Psoas muscle (tissue), 7 donors: ENCODE measurements at regions not wholly inside any gene's neighbourhood (a gene's known extent, or its start where the extent isn't known, plus 50 kb on each side); places are given as distances from the start of the nearest gene placed in this dataset.

ENCODE experiments used
- ATAC-seq, 4 donors: fragments of 200-7000 bp; cut with Tn5 transposase; one replicate each; pipeline ENCODE4 v1.9.1; 2020; ENCODE audit warnings: moderate library complexity in 3 of 4, mild to moderate bottlenecking in 2 of 4
- DNase-seq, 2 donors: peaks; one replicate each; pipeline ENCODE4 v3.0.0-alpha.2; 2020
- H3K27ac ChIP-seq: fragments of 200-600 bp; one replicate; pipeline ENCODE4 v1.8.0; 2022
- H3K27me3 ChIP-seq, 3 donors: fragments of 200-600 bp in 1 of 3; one replicate each; pipeline versions ENCODE4 v1.6.1 to v1.8.0; 2013 to 2022; ENCODE audit warnings: low read length in 2 of 3, mild to moderate bottlenecking in 2 of 3, moderate library complexity in 1 of 3; ENCODE audit not compliant: insufficient read depth in 3 of 3
- H3K36me3 ChIP-seq, 2 donors: fragments of 200-600 bp in 1 of 2; one replicate each; pipeline versions ENCODE4 v1.6.1 to v1.8.0; 2013 to 2022; ENCODE audit warnings: low read depth in 1 of 2, mild to moderate bottlenecking in 1 of 2, moderate library complexity in 1 of 2; ENCODE audit not compliant: insufficient read depth in 1 of 2
- H3K4me1 ChIP-seq: fragments of 200-600 bp; one replicate; pipeline ENCODE4 v1.8.0; 2022
- H3K4me3 ChIP-seq: fragments of 200-600 bp; one replicate; pipeline ENCODE4 v1.8.0; 2022; ENCODE audit warnings: mild to moderate bottlenecking
- H3K9me3 ChIP-seq: fragments of 200-600 bp; one replicate; pipeline ENCODE4 v1.8.0; 2022
- CTCF ChIP-seq: fragments of 200-600 bp; IDR thresholded peaks from one replicate; pipeline ENCODE4 v1.8.0; 2022; ENCODE audit warnings: antibody characterized with exemption
- WGBS, 3 donors: extraction: QIAGEN DNeasy Blood & Tissue Kit; methylation state at CpG; one replicate each; pipeline versions ENCODE4 v1.1.6 to v1.1.7; 2013; 5-methylcytosine and 5-hydroxymethylcytosine counted together
- intact Hi-C, 2 donors: fragments of 100-400 bp; cut with DNase I; formaldehyde crosslinking; loops; one replicate each; pipeline versions ENCODE4 v1.11.0 to v1.14.2; 2022
- donor health status: healthy with polysubstance abuse.
- donor health status: DM: no; HTN: no; CAD: no; lungs with moderate emphysema.
- donor health status: Bipolar disorder and iron deficiency.
- donor health status: healthy.
- donor health status: DM: yes; HTN: yes; CAD: no.
- donor health status: DM: no; HTN: no; CAD: no.
- donor health status: DM: yes; HTN: yes; CAD: no.

DNA sequence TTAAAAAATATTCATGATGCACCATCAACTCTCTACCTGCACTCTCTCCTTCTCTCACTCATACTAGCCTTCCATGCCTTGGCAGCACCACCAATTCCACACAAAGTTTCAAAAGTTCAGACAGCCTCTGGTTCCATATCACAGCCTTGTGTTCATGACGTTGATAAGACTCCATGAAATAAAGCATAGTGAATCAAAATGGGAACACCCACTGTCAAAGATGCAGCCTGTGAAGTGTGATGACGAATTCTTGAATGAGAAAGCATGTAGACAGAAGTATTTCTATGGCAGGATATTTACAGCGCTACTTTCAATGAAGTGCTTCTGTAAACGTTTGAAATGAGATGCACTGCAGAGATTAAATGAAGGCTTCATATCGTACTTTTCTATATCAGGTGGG is 77.3 kb upstream of the FERMT1 start:
- intact Hi-C loops = no loop called here
- no peaks in the 10 kb centered on the region for H3K36me3 ChIP-seq
- ATAC-seq (no peak), DNase-seq (no peak)
- no peaks in the 10 kb centered on the region for H3K4me1 ChIP-seq
- H3K9me3 ChIP-seq = no peaks in the 10 kb centered on the region
- no peak overlapping the region for H3K4me3 ChIP-seq
- no peak overlapping the region for H3K27ac ChIP-seq
- 61 to 64% (median 63%) methylated on average over 5 of the region's 5 CpGs for WGBS, 3 donors
- no peaks in the 10 kb centered on the region for H3K27me3 ChIP-seq
- TF ChIP-seq CTCF = no peak

DNA sequence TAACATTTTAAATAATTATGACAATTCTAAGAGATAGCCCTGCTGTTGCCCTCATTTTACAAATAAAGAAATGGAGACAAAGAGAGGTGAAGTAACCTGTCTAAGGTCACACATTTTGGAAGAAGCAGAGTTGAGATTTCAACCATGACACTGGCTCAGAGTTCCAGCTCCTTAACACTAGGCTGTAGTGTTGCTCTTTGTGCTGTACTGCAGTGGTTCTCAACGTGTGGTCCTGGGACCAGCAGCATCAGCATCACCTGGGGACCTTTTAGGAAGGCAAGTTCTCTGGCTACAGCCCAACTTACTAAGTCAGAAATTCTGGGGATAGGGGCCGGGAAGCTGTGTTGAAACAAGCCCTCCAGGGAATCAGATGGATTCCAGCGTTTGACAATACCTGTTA is 62.4 kb upstream of the FERMT1 start:
- H3K27me3 ChIP-seq = no peaks in the 10 kb centered on the region
- no peak for ATAC-seq
- H3K36me3 ChIP-seq = no peaks in the 10 kb centered on the region
- no peak overlapping the region for H3K27ac ChIP-seq
- no peak for TF ChIP-seq CTCF
- no peaks in the 10 kb centered on the region for H3K4me1 ChIP-seq
- WGBS, 3 donors = 31 to 34% (median 32%) methylated on average over 3 of the region's 3 CpGs
- no peak overlapping the region for H3K4me3 ChIP-seq
- peaks cover 4% of the 10 kb centered on the region for H3K9me3 ChIP-seq
- intact Hi-C loops = no loop called here
- no peak for DNase-seq

DNA sequence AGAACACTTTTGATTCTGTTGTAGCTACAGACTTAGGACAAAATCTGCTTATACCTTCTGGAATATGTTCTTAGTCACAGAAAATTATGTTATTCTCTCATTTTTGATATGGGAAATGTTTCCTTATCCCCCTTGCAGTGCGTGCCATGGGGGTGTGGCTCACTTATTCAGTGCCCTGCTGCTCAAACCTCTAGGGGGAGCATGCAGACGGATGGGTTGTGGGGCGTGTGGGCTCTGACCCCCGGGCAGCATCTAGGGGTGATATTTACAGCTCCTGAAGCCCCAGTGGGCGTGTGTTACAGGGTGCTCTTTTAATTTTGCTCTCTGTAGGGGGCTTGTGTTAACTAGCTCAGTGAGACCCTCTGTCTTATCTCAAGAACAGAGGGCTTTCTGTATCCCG is 61.3 kb upstream of the FERMT1 start:
- Histone ChIP-seq H3K4me3 (no peak overlapping the region), H3K36me3 (no peaks in the 10 kb centered on the region), H3K27ac (no peak overlapping the region), H3K9me3 (peaks cover 4% of the 10 kb centered on the region), H3K27me3 (no peaks in the 10 kb centered on the region), H3K4me1 (no peaks in the 10 kb centered on the region)
- TF ChIP-seq CTCF = no peak
- WGBS, 3 donors = 62 to 67% (median 64%) methylated on average over 6 of the region's 6 CpGs
- ATAC-seq (no peak), DNase-seq (no peak)
- intact Hi-C loops = no loop called here

- Histone ChIP-seq H3K4me3 (no peak overlapping the region), H3K27me3 (no peaks in the 10 kb centered on the region), H3K9me3 (peaks cover 4% of the 10 kb centered on the region), H3K36me3 (no peaks in the 10 kb centered on the region), H3K4me1 (no peaks in the 10 kb centered on the region), H3K27ac (no peak overlapping the region)
- TF ChIP-seq CTCF = no peak
- WGBS, 3 donors = 73 to 76% (median 74%) methylated on average over 4 of the region's 4 CpGs
- DNase-seq (no peak), ATAC-seq (no peak)
- intact Hi-C loops = no loop called here
Observed at GRCh38 chr20:6180531-6180930, 57.7 kb upstream of the FERMT1 start.

GRCh38 chr20:6178537-6178936 is 55.7 kb upstream of the FERMT1 start:
- Histone ChIP-seq H3K36me3 (no peaks in the 10 kb centered on the region), H3K27me3 (no peaks in the 10 kb centered on the region), H3K9me3 (peaks cover 4% of the 10 kb centered on the region), H3K27ac (no peak overlapping the region), H3K4me3 (no peak overlapping the region), H3K4me1 (no peaks in the 10 kb centered on the region)
- no peak for TF ChIP-seq CTCF
- WGBS, 3 donors = 5 to 7% (median 5%) methylated on average over 3 of the region's 3 CpGs
- intact Hi-C loops = no loop called here
- no peak for ATAC-seq
- DNase-seq = no peak
